ENCODE measurements at regions not wholly inside any gene's neighbourhood (a gene's known extent, or its start where the extent isn't known, plus 50 kb on each side); places are given as distances from the start of the nearest gene placed in this dataset.
"Not testable (repeated sequence)": the region's sequence is repeated elsewhere in the genome, so short reads cannot be mapped to it uniquely, and the experiment has no call there.

- DNase-seq (ENCODE audit: insufficient read length, low spot score) (no peak), FAIRE-seq (no peak)
Measured at GRCh38 chr9:74369844-74370243, 127.3 kb upstream of the RORB start.

- FAIRE-seq: no peak
Measured at GRCh38 chr9:74373348-74373747, 123.8 kb upstream of the RORB start.

GRCh38 chr9:74379718-74380117, 117.4 kb upstream of the RORB start:
- FAIRE-seq (no peak), DNase-seq (ENCODE audit: insufficient read length, low spot score) (no peak)

More at GRCh38 chr9:74373348-74373747, 123.8 kb upstream of the RORB start:
- no peak for DNase-seq (ENCODE audit: insufficient read length, low spot score)

- DNase-seq (ENCODE audit: insufficient read length, low spot score) (no peak), FAIRE-seq (no peak)
Measured at GRCh38 chr9:74391816-74392215, 105.3 kb upstream of the RORB start.

GRCh38 chr9:74403581-74403980, 93.6 kb upstream of the RORB start:
- DNase-seq (ENCODE audit: insufficient read length, low spot score): no peak

GRCh38 chr9:74404620-74405019, 92.5 kb upstream of the RORB start:
- no peak for DNase-seq (ENCODE audit: insufficient read length, low spot score)
- FAIRE-seq: no peak

More at GRCh38 chr9:74403581-74403980, 93.6 kb upstream of the RORB start:
- no peak for FAIRE-seq

GRCh38 chr9:74407166-74407565, 90.0 kb upstream of the RORB start:
- DNase-seq (ENCODE audit: insufficient read length, low spot score) (no peak), FAIRE-seq (no peak)

GRCh38 chr9:74412236-74412979, 84.7 kb upstream of the RORB start:
- DNase-seq (ENCODE audit: insufficient read length, low spot score): no peak
- FAIRE-seq: no peak

GRCh38 chr9:74413876-74414275, 83.3 kb upstream of the RORB start:
- no peak for FAIRE-seq
- DNase-seq (ENCODE audit: insufficient read length, low spot score): no peak

- DNase-seq (ENCODE audit: insufficient read length, low spot score) (no peak), FAIRE-seq (no peak)
Measured at GRCh38 chr9:74414325-74414724, 82.8 kb upstream of the RORB start.

GRCh38 chr9:74415995-74416394, 81.1 kb upstream of the RORB start:
- DNase-seq (ENCODE audit: insufficient read length, low spot score) (no peak), FAIRE-seq (no peak)

GRCh38 chr9:74424488-74424887, 72.6 kb upstream of the RORB start:
- FAIRE-seq; DNase-seq (ENCODE audit: insufficient read length, low spot score): not testable (repeated sequence)

GRCh38 chr9:74431467-74431866, 65.7 kb upstream of the RORB start:
- FAIRE-seq (no peak), DNase-seq (ENCODE audit: insufficient read length, low spot score) (no peak)

- DNase-seq (ENCODE audit: insufficient read length, low spot score) (no peak), FAIRE-seq (no peak)
Measured at GRCh38 chr9:74443036-74443750, 53.9 kb upstream of the RORB start.

- FAIRE-seq (no peak), DNase-seq (ENCODE audit: insufficient read length, low spot score) (no peak)
Measured at GRCh38 chr9:74444369-74444768, 52.8 kb upstream of the RORB start.

All from HTR-8/SVneo (cell line).